GM18873 (cell line): ENCODE measurements at regions not wholly inside any gene's neighbourhood (a gene's known extent, or its start where the extent isn't known, plus 50 kb on each side); places are given as distances from the start of the nearest gene placed in this dataset.
"Not testable (repeated sequence)": the region's sequence is repeated elsewhere in the genome, so short reads cannot be mapped to it uniquely, and the experiment has no call there.

Experiments used
- ATAC-seq: cut with Tn5 transposase; IDR thresholded peaks from one replicate; pipeline ENCODE4 v1.9.1; 2021; ENCODE audit warnings: mild to moderate bottlenecking, moderate library complexity, moderate number of reproducible peaks; ENCODE audit not compliant: unreplicated experiment, low FRiP score

- no peak for ATAC-seq
These were observed 335.4 kb upstream of the MEF2C start for GRCh38 chr5:89218364-89218763.

DNA sequence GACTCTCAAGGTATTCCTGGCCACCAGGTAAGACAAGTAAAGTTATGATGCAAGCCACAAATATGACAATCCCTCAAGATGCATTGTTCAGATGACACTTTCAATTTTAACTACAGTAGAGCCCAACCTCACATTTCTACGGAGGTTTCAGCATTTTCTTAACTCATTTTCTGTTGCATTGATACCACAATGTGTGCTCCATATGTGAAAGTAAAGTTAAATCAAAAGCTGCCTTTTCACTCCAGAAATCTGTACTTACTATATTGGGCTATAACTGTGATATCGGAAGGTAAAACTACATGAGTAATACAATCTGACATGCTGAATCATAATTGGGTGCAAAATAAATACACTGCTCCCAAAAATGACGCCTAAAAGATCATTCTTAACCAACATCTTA is 333.6 kb upstream of the MEF2C start:
- no peak for ATAC-seq

DNA sequence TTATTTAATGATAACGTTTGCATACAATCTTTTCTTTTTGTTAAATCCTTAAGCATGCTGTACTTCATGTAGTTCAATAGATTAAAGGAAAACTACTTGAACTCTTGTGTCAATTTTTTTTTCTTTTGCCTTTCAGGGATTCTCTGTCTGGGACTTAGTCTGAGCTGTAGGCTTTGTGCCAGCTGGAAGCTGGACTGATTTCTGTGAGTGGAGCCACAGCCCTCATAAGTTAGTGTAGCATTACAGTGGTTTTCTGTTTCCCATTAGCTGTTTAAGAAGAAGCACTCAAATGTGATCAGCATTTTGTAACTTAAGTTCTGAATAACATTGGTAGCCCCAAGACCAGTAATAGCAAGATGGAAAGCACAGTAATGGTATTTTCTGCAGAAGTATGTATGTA is 330.6 kb upstream of the MEF2C start:
- no peak for ATAC-seq

- ATAC-seq = no peak
These were observed 328.9 kb upstream of the MEF2C start for GRCh38 chr5:89211836-89212235.

DNA sequence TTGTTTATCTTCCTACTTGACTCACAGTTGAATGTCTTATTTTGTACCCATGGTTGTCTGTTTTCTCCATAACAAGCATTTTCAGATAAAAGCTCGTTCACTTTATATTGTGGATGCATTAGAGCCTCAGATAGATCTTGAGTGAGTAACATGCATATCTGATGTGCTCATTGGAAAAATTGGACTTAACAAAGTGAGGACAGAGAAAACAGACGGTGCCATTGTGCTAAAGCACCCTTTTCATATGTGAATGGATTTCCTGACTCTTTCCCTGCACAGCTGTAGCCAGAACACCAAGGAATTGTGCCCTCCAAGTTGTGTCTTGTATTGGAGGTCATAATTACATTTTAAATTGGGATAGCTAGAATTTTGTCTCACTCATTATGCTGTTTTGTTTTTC is 325.8 kb upstream of the MEF2C start:
- no peak for ATAC-seq

GRCh38 chr5:89208392-89208791 is 325.4 kb upstream of the MEF2C start:
- no peak for ATAC-seq

DNA sequence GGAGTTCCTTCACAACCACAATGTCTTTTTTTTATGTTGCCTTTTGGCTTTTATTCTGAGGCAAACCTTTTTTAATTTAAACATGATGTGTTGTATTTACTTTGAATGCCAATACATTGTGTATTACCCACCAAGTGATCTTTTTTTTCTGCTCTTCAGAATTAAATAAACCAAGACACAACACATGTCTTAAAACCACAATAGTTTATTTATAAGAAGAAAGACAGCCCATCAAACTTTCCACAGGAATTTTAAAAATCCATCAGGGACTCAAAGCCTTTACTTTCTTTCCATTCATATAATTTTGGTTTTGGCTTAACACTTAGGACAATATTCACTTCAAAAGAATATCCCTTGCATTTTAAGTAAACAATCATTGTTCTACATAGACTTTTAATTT is 321.8 kb upstream of the MEF2C start:
- no peak for ATAC-seq

DNA sequence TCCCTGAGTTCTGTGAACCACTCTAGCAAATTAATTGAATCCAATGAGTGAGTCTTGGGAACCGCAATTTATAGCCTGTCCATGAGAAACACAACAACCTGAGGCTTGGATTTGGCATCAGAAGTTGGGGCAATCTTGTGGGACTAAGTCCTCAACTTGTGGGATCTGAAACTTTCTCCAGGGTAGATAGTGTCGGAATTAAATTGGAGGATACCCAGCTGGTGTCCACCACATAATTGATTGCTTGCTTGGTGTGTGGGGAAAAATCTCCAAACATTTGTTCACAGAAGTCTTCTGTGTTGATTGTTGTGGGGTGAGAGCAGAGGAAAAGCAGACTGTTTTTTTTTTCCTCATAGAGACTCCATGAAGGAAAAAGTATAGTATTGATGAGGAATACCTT is 320.6 kb upstream of the MEF2C start:
- ATAC-seq = no peak

DNA sequence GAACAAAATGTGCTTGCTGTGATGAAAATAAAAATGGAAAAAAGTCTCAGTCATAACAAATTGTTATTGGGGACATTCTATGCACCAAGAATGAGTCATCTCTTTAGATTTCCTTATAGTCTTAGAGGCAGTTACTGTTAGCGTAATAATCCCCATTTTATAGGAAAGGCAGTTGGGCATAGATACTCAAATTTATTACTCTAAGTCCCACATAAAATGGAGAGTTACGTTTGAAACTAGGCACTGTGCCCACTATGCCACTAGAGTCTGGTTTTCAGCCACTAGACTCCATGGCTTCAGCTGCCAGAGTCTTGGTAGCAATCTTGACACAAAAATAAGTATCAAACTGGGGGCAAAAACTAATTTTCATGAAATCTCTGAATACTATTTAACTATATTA is 317.9 kb upstream of the MEF2C start:
- no peak for ATAC-seq

GRCh38 chr5:89199306-89199705 is 316.3 kb upstream of the MEF2C start:
- no peak for ATAC-seq

GRCh38 chr5:89191374-89191773 is 308.4 kb upstream of the MEF2C start:
- ATAC-seq = no peak

GRCh38 chr5:89190515-89191265 is 307.7 kb upstream of the MEF2C start:
- no peak for ATAC-seq

GRCh38 chr5:89187883-89188465 is 305.0 kb upstream of the MEF2C start:
- peak; percentile 85 for ATAC-seq

DNA sequence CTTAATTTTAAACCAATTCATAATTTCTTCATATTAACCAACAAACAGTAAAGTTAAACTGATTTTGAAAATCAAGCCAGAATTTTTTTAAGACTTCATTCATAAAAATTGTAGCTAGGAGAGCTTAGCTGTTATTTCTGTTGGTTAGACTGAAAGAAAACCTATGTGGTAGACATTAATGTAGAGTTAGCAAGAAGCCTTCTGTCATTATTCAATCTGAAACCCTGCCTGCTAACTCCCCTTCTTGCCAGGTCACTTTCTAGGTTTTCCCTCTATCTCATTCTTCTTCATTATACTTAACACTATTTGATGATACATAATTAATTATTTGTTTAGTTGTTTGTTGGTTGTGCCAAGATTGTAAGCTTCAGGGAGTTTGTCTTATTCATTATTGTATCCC is 304.3 kb upstream of the MEF2C start:
- no peak for ATAC-seq

GRCh38 chr5:89181546-89181945 is 298.6 kb upstream of the MEF2C start:
- no peak for ATAC-seq

- no peak for ATAC-seq
These were observed 296.7 kb upstream of the MEF2C start for GRCh38 chr5:89179731-89180130.

DNA sequence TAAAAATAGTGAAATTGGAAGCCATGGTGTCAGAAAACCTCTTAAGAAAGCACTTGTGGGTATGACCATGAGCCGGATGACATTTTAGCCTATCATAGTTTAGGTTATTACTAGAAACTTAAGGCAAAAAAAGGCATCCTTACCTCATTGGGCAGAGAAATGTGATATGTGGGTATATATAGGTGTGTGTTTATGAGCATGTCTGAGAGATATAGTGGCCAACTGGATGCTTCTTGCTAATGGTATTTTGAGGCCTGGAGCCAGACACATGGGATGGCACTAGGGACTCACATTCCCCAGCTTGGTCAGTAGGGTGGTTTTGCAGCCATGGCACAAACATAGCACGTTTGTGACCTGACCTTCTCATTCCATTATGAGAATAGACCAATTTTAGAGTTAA is 295.6 kb upstream of the MEF2C start:
- no peak for ATAC-seq

DNA sequence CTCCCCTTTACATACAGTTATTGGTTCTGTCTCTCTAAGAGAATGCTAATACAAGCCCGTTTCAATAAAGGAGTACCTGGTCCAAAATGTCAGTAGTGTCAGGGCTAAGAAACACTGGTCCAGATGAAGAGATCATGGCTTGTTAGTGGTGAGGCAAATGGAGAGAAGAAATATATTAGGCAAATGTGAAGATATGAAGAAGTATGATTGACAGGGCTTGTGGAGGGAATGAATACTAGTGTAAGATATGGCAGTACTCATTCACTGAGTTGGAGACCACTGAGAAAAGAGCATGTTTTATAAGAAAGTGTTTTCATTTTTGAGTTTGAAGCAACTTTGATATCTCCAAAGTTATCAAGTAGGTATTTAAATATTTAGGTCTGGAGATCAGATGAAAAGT is 290.5 kb upstream of the MEF2C start:
- ATAC-seq = no peak

- ATAC-seq = peak; percentile 95
These were observed 285.8 kb upstream of the MEF2C start for GRCh38 chr5:89168766-89169165.

DNA sequence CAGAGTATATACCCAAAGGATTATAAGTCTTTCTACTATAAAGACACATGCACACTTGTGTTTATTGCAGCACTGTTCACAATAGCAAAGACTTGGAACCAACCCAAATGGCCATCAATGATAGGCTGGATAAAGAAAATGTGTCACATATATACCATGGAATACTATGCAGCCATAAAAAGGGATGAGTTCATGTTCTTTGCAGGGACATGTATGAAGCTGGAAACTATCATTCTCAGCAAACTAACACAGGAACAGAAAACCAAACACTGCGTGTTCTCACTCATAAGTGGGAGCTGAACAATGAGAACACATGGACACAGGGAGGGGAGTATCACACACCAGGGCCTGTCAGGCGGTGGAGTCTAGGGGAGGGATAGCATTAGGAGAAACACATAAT is 281.7 kb upstream of the MEF2C start:
- not testable (repeated sequence) for ATAC-seq

DNA sequence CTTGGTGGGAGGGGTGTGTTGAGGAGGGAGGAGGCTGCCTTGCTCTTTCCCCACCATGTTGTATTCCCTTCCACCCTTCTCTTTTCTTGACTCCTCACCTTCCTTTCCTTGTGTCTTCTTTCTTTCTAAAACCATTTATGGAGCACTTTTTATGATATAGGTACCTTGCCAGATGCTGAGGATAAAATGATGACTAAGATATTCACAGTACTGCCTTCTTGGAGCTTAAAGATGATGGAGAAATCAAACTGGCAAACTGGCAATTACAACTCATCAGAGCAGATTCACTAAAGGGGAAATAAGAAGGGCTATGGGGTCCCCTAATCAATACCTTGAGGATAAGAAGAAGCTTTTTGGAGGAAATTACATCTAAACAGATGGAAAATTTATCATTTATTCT is 273.2 kb upstream of the MEF2C start:
- no peak for ATAC-seq

DNA sequence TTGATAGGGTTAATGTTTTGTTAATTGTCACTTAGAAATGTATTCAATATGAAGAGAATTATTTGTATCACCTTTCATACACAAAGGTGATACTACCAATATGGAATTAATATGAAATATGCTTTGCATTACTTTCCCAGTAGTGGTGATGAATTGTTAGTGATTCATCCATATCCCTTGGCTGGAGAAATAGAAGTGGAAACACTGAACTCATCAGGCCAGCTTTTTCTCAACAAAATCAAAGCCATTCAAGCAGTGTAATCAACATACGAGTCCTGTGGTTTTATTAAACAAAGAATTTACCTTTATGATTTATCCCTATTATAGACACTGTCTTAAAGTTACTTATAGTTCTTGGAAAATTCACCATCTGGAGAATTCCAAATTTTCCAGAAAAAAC is 264.0 kb upstream of the MEF2C start:
- ATAC-seq = no peak
